ENCODE measurements at regions not wholly inside any gene's neighbourhood (a gene's known extent, or its start where the extent isn't known, plus 50 kb on each side); places are given as distances from the start of the nearest gene placed in this dataset.
A peak's percentile ranks its signal among the peaks of the same experiment; 100 is the strongest.

GRCh38 chr21:24045775-24046215 is 1561.5 kb downstream of the MRPL39 start:
- TF ChIP-seq, protein P1, sequence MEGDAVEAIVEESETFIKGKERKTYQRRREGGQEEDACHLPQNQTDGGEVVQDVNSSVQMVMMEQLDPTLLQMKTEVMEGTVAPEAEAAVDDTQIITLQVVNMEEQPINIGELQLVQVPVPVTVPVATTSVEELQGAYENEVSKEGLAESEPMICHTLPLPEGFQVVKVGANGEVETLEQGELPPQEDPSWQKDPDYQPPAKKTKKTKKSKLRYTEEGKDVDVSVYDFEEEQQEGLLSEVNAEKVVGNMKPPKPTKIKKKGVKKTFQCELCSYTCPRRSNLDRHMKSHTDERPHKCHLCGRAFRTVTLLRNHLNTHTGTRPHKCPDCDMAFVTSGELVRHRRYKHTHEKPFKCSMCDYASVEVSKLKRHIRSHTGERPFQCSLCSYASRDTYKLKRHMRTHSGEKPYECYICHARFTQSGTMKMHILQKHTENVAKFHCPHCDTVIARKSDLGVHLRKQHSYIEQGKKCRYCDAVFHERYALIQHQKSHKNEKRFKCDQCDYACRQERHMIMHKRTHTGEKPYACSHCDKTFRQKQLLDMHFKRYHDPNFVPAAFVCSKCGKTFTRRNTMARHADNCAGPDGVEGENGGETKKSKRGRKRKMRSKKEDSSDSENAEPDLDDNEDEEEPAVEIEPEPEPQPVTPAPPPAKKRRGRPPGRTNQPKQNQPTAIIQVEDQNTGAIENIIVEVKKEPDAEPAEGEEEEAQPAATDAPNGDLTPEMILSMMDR (IDR thresholded peaks at IDR 0.05; ENCODE audit: extremely low read depth in 1 of 2, insufficient read depth in 1 of 2, low read depth in 1 of 2, low read length in 2 of 2) = peak; percentile 44 to 46
- TF ChIP-seq POLR2A (IDR thresholded peaks at IDR 0.05; ENCODE audit: low read depth, low read length) (no peak), POLR2AphosphoS5 (IDR thresholded peaks at IDR 0.05; ENCODE audit: insufficient read depth, low read depth, low read length) (peak; percentile 14), EZH2 (IDR thresholded peaks at IDR 0.05; ENCODE audit: borderline replicate concordance, low read depth, low read length, severe bottlenecking) (no peak), MYC (IDR thresholded peaks at IDR 0.05; ENCODE audit: low read depth, low read length) (no peak), MAX (IDR thresholded peaks at IDR 0.05; ENCODE audit: insufficient read depth, insufficient read length) (no peak), GATA2 (IDR thresholded peaks at IDR 0.05; ENCODE audit: insufficient read depth, insufficient read length, low read depth, low read length) (peak; percentile 46), JUN (IDR thresholded peaks at IDR 0.05; ENCODE audit: borderline replicate concordance, insufficient read depth, insufficient read length, low read depth) (peak; percentile 68)

Data from endothelial cell of umbilical vein (primary cell).